ENCODE measurements at regions not wholly inside any gene's neighbourhood (a gene's known extent, or its start where the extent isn't known, plus 50 kb on each side); places are given as distances from the start of the nearest gene placed in this dataset.

GRCh38 chr17:43337684-43338428 is 60.9 kb upstream of the ARL4D start:
- DNase-seq (ENCODE audit: low spot score): no peak
- Mint-ChIP-seq H3K36me3 (ENCODE audit: low read depth) (no peaks in the 10 kb centered on the region), H3K4me3 (ENCODE audit: unreplicated experiment) (no peak overlapping the region), H3K4me1 (ENCODE audit: low read depth) (peaks cover 27% of the 10 kb centered on the region), H3K9me3 (ENCODE audit: low read depth) (no peaks in the 10 kb centered on the region), H3K27me3 (ENCODE audit: low read depth) (no peaks in the 10 kb centered on the region), H3K27ac (ENCODE audit: unreplicated experiment) (no peak overlapping the region)
- TF ChIP-seq CTCF (IDR thresholded peaks at IDR 0.05): no peak

- Mint-ChIP-seq H3K4me1 (ENCODE audit: low read depth) (peaks cover 8% of the 10 kb centered on the region), H3K27me3 (ENCODE audit: low read depth) (no peaks in the 10 kb centered on the region), H3K9me3 (ENCODE audit: low read depth) (no peaks in the 10 kb centered on the region), H3K4me3 (ENCODE audit: unreplicated experiment) (no peak overlapping the region), H3K36me3 (ENCODE audit: low read depth) (no peaks in the 10 kb centered on the region), H3K27ac (ENCODE audit: unreplicated experiment) (peak overlapping the region; percentile 17)
- DNase-seq (ENCODE audit: low spot score): no peak
- TF ChIP-seq CTCF (IDR thresholded peaks at IDR 0.05): no peak
Observed at GRCh38 chr17:43334738-43335402, 63.9 kb upstream of the ARL4D start.

- Mint-ChIP-seq H3K9me3 (ENCODE audit: low read depth) (no peaks in the 10 kb centered on the region), H3K4me1 (ENCODE audit: low read depth) (peaks cover 8% of the 10 kb centered on the region), H3K4me3 (ENCODE audit: unreplicated experiment) (no peak overlapping the region), H3K27ac (ENCODE audit: unreplicated experiment) (no peak overlapping the region), H3K27me3 (ENCODE audit: low read depth) (no peaks in the 10 kb centered on the region), H3K36me3 (ENCODE audit: low read depth) (no peaks in the 10 kb centered on the region)
- no peak for TF ChIP-seq CTCF (IDR thresholded peaks at IDR 0.05)
- no peak for DNase-seq (ENCODE audit: low spot score)
Observed at GRCh38 chr17:43333433-43333943, 65.3 kb upstream of the ARL4D start.

- Mint-ChIP-seq H3K4me3 (ENCODE audit: unreplicated experiment) (no peak overlapping the region), H3K4me1 (ENCODE audit: low read depth) (peaks cover 15% of the 10 kb centered on the region), H3K27me3 (ENCODE audit: low read depth) (no peaks in the 10 kb centered on the region), H3K36me3 (ENCODE audit: low read depth) (no peaks in the 10 kb centered on the region), H3K27ac (ENCODE audit: unreplicated experiment) (no peak overlapping the region), H3K9me3 (ENCODE audit: low read depth) (no peaks in the 10 kb centered on the region)
- no peak for TF ChIP-seq CTCF (IDR thresholded peaks at IDR 0.05)
- DNase-seq (ENCODE audit: low spot score): no peak
Observed at GRCh38 chr17:43332230-43332629, 66.6 kb upstream of the ARL4D start.

- Mint-ChIP-seq H3K36me3 (ENCODE audit: low read depth) (no peaks in the 10 kb centered on the region), H3K9me3 (ENCODE audit: low read depth) (no peaks in the 10 kb centered on the region), H3K27me3 (ENCODE audit: low read depth) (no peaks in the 10 kb centered on the region), H3K4me1 (ENCODE audit: low read depth) (peaks cover 17% of the 10 kb centered on the region), H3K4me3 (ENCODE audit: unreplicated experiment) (no peak overlapping the region), H3K27ac (ENCODE audit: unreplicated experiment) (no peak overlapping the region)
- no peak for TF ChIP-seq CTCF (IDR thresholded peaks at IDR 0.05)
- no peak for DNase-seq (ENCODE audit: low spot score)
Observed at GRCh38 chr17:43330876-43331639, 67.7 kb upstream of the ARL4D start.
